ENCODE measurements at regions not wholly inside any gene's neighbourhood (a gene's known extent, or its start where the extent isn't known, plus 50 kb on each side); places are given as distances from the start of the nearest gene placed in this dataset.
"Not testable (repeated sequence)": the region's sequence is repeated elsewhere in the genome, so short reads cannot be mapped to it uniquely, and the experiment has no call there.

GRCh38 chr4:8959471-8959870 is 87.8 kb upstream of the HMX1 start:
- H3K36me3 Mint-ChIP-seq; H3K4me1 ChIP-seq (ENCODE audit: control insufficient read depth in 2 of 2, insufficient read depth in 2 of 2, low read length in 2 of 2); POLR2A ChIA-PET; ATAC-seq; H3K4me3 ChIP-seq (ENCODE audit: low read length); H3K27ac Mint-ChIP-seq; H3K9me3 Mint-ChIP-seq; H3K4me3 Mint-ChIP-seq; H3K4me1 Mint-ChIP-seq; DNase-seq; H3K27me3 ChIP-seq (ENCODE audit: control insufficient read depth in 2 of 2, insufficient read depth in 2 of 2, low read length in 2 of 2); H3K36me3 ChIP-seq (ENCODE audit: control insufficient read depth in 2 of 3, insufficient read depth in 3 of 3, low read length in 3 of 3); H3K9me3 ChIP-seq (ENCODE audit: control insufficient read depth in 2 of 3, low read length in 3 of 3); CTCF ChIA-PET; H3K27ac ChIP-seq (ENCODE audit: low read depth, low read length): not testable (repeated sequence)
- intact Hi-C loops (cut with micrococcal nuclease) = loop anchor here in 1 of 2 donors (10.0 kb wide), 1 partner anchor 525 kb away; no protein-coding TSS in a partner anchor
- peaks cover 9 to 36% (median 13%) of the 10 kb centered on the region in 5 donors for H3K27me3 Mint-ChIP-seq

GRCh38 chr4:8954001-8954400 is 82.4 kb upstream of the HMX1 start:
- intact Hi-C loops (cut with micrococcal nuclease) = loop anchor here in 1 of 2 donors (10.0 kb wide), 1 partner anchor 531 kb away; no protein-coding TSS in a partner anchor

GRCh38 chr4:8952791-8953190 is 81.2 kb upstream of the HMX1 start:
- H3K4me1 ChIP-seq (ENCODE audit: control insufficient read depth in 2 of 2, insufficient read depth in 2 of 2, low read length in 2 of 2); H3K4me3 ChIP-seq (ENCODE audit: low read length); H3K36me3 Mint-ChIP-seq; H3K27me3 ChIP-seq (ENCODE audit: control insufficient read depth in 2 of 2, insufficient read depth in 2 of 2, low read length in 2 of 2); H3K4me1 Mint-ChIP-seq; H3K36me3 ChIP-seq (ENCODE audit: control insufficient read depth in 2 of 3, insufficient read depth in 3 of 3, low read length in 3 of 3); ATAC-seq; DNase-seq; POLR2A ChIA-PET; H3K27ac Mint-ChIP-seq; CTCF ChIA-PET; H3K4me3 Mint-ChIP-seq; H3K9me3 ChIP-seq (ENCODE audit: control insufficient read depth in 2 of 3, low read length in 3 of 3); H3K27ac ChIP-seq (ENCODE audit: low read depth, low read length); H3K9me3 Mint-ChIP-seq: not testable (repeated sequence)
- intact Hi-C loops (cut with micrococcal nuclease) = loop anchor here in 1 of 2 donors (10.0 kb wide), 1 partner anchor 532 kb away; no protein-coding TSS in a partner anchor
- H3K27me3 Mint-ChIP-seq = peaks cover 0 to 13% (median 7%) of the 10 kb centered on the region in 5 donors

More at GRCh38 chr4:8954001-8954400, 82.4 kb upstream of the HMX1 start:
- ATAC-seq; H3K9me3 Mint-ChIP-seq; H3K4me3 ChIP-seq (ENCODE audit: low read length); H3K36me3 Mint-ChIP-seq; CTCF ChIA-PET; H3K27ac Mint-ChIP-seq; DNase-seq; H3K4me1 ChIP-seq (ENCODE audit: control insufficient read depth in 2 of 2, insufficient read depth in 2 of 2, low read length in 2 of 2); H3K4me3 Mint-ChIP-seq; H3K36me3 ChIP-seq (ENCODE audit: control insufficient read depth in 2 of 3, insufficient read depth in 3 of 3, low read length in 3 of 3); H3K27ac ChIP-seq (ENCODE audit: low read depth, low read length); POLR2A ChIA-PET; H3K27me3 ChIP-seq (ENCODE audit: control insufficient read depth in 2 of 2, insufficient read depth in 2 of 2, low read length in 2 of 2); H3K9me3 ChIP-seq (ENCODE audit: control insufficient read depth in 2 of 3, low read length in 3 of 3); H3K4me1 Mint-ChIP-seq: not testable (repeated sequence)
- peaks cover 0 to 13% (median 12%) of the 10 kb centered on the region in 5 donors for H3K27me3 Mint-ChIP-seq

GRCh38 chr4:8952109-8952508 is 80.5 kb upstream of the HMX1 start:
- intact Hi-C loops (cut with micrococcal nuclease) = loop anchor here in 1 of 2 donors (10.0 kb wide), 1 partner anchor 533 kb away; no protein-coding TSS in a partner anchor
- H3K9me3 ChIP-seq (ENCODE audit: control insufficient read depth in 2 of 3, low read length in 3 of 3); POLR2A ChIA-PET; DNase-seq; H3K4me1 Mint-ChIP-seq; ATAC-seq; H3K4me3 Mint-ChIP-seq; H3K27ac ChIP-seq (ENCODE audit: low read depth, low read length); CTCF ChIA-PET; H3K9me3 Mint-ChIP-seq; H3K27me3 ChIP-seq (ENCODE audit: control insufficient read depth in 2 of 2, insufficient read depth in 2 of 2, low read length in 2 of 2); H3K27ac Mint-ChIP-seq; H3K4me3 ChIP-seq (ENCODE audit: low read length); H3K36me3 ChIP-seq (ENCODE audit: control insufficient read depth in 2 of 3, insufficient read depth in 3 of 3, low read length in 3 of 3); H3K36me3 Mint-ChIP-seq; H3K4me1 ChIP-seq (ENCODE audit: control insufficient read depth in 2 of 2, insufficient read depth in 2 of 2, low read length in 2 of 2): not testable (repeated sequence)
- H3K27me3 Mint-ChIP-seq = peaks cover 0 to 13% (median 6%) of the 10 kb centered on the region in 5 donors

- CTCF ChIA-PET; H3K4me3 ChIP-seq (ENCODE audit: low read length); H3K9me3 Mint-ChIP-seq; H3K27ac Mint-ChIP-seq; H3K9me3 ChIP-seq (ENCODE audit: control insufficient read depth in 2 of 3, low read length in 3 of 3); H3K36me3 Mint-ChIP-seq; H3K27me3 ChIP-seq (ENCODE audit: control insufficient read depth in 2 of 2, insufficient read depth in 2 of 2, low read length in 2 of 2); intact Hi-C loops (cut with micrococcal nuclease); H3K4me1 ChIP-seq (ENCODE audit: control insufficient read depth in 2 of 2, insufficient read depth in 2 of 2, low read length in 2 of 2); H3K36me3 ChIP-seq (ENCODE audit: control insufficient read depth in 2 of 3, insufficient read depth in 3 of 3, low read length in 3 of 3); H3K4me3 Mint-ChIP-seq; ATAC-seq; POLR2A ChIA-PET; H3K4me1 Mint-ChIP-seq; DNase-seq; H3K27ac ChIP-seq (ENCODE audit: low read depth, low read length): not testable (repeated sequence)
- H3K27me3 Mint-ChIP-seq = peaks cover 0 to 10% (median 0%) of the 10 kb centered on the region in 5 donors
These were observed 73.9 kb upstream of the HMX1 start for GRCh38 chr4:8945506-8945905.

- H3K4me3 Mint-ChIP-seq; H3K36me3 ChIP-seq (ENCODE audit: control insufficient read depth in 2 of 3, insufficient read depth in 3 of 3, low read length in 3 of 3); POLR2A ChIA-PET; H3K36me3 Mint-ChIP-seq; H3K4me3 ChIP-seq (ENCODE audit: low read length); ATAC-seq; H3K9me3 ChIP-seq (ENCODE audit: control insufficient read depth in 2 of 3, low read length in 3 of 3); intact Hi-C loops (cut with micrococcal nuclease); H3K27ac ChIP-seq (ENCODE audit: low read depth, low read length); H3K27me3 ChIP-seq (ENCODE audit: control insufficient read depth in 2 of 2, insufficient read depth in 2 of 2, low read length in 2 of 2); H3K4me1 Mint-ChIP-seq; CTCF ChIA-PET; H3K27ac Mint-ChIP-seq; DNase-seq; H3K9me3 Mint-ChIP-seq; H3K4me1 ChIP-seq (ENCODE audit: control insufficient read depth in 2 of 2, insufficient read depth in 2 of 2, low read length in 2 of 2): not testable (repeated sequence)
- H3K27me3 Mint-ChIP-seq = peaks cover 0 to 12% (median 0%) of the 10 kb centered on the region in 5 donors
These were observed 71.7 kb upstream of the HMX1 start for GRCh38 chr4:8943367-8943766.

GRCh38 chr4:8942088-8942487 is 70.4 kb upstream of the HMX1 start:
- H3K4me3 Mint-ChIP-seq; H3K36me3 Mint-ChIP-seq; H3K4me1 Mint-ChIP-seq; intact Hi-C loops (cut with micrococcal nuclease); H3K9me3 Mint-ChIP-seq; CTCF ChIA-PET; DNase-seq; H3K4me3 ChIP-seq (ENCODE audit: low read length); H3K9me3 ChIP-seq (ENCODE audit: control insufficient read depth in 2 of 3, low read length in 3 of 3); H3K27ac Mint-ChIP-seq; POLR2A ChIA-PET; H3K36me3 ChIP-seq (ENCODE audit: control insufficient read depth in 2 of 3, insufficient read depth in 3 of 3, low read length in 3 of 3); H3K27ac ChIP-seq (ENCODE audit: low read depth, low read length); H3K4me1 ChIP-seq (ENCODE audit: control insufficient read depth in 2 of 2, insufficient read depth in 2 of 2, low read length in 2 of 2); H3K27me3 ChIP-seq (ENCODE audit: control insufficient read depth in 2 of 2, insufficient read depth in 2 of 2, low read length in 2 of 2); ATAC-seq: not testable (repeated sequence)
- peaks cover 0 to 12% (median 0%) of the 10 kb centered on the region in 5 donors for H3K27me3 Mint-ChIP-seq
